GM12891 (cell line): ENCODE measurements at regions not wholly inside any gene's neighbourhood (a gene's known extent, or its start where the extent isn't known, plus 50 kb on each side); places are given as distances from the start of the nearest gene placed in this dataset.

Source experiments
- PAX5 ChIP-seq: IDR thresholded peaks from 2 replicates; pipeline ENCODE4 v1.6.1; 2011; ENCODE audit warnings: low read length, moderate library complexity, mild to moderate bottlenecking; ENCODE audit not compliant: insufficient read depth, severe bottlenecking
- POLR2A ChIP-seq: IDR thresholded peaks from 2 replicates; pipeline ENCODE4 v1.6.1; 2011; ENCODE audit warnings: low read depth, low read length, control low read depth
- POLR2AphosphoS5 ChIP-seq: IDR thresholded peaks from 2 replicates; pipeline ENCODE4 v1.6.1; 2011; ENCODE audit warnings: low read depth, low read length, control low read depth
- POU2F2 ChIP-seq: IDR thresholded peaks from 2 replicates; pipeline ENCODE4 v1.6.1; 2011; ENCODE audit warnings: low read depth, mild to moderate bottlenecking, control low read depth, low read length, moderate library complexity
- SPI1 ChIP-seq: IDR thresholded peaks from 2 replicates; pipeline ENCODE4 v1.6.1; 2011; ENCODE audit warnings: low read depth, low read length, control low read depth
- TAF1 ChIP-seq: IDR thresholded peaks from 2 replicates; pipeline ENCODE4 v1.6.1; 2011; ENCODE audit warnings: low read depth, low read length, control low read depth

GRCh38 chr13:33590936-33591335 is 227.0 kb upstream of the RFC3 start:
- TF ChIP-seq SPI1 (no peak), POLR2AphosphoS5 (no peak), POLR2A (no peak), TAF1 (no peak), PAX5 (no peak), POU2F2 (no peak)
